Colonic mucosa (tissue), 4 donors: ENCODE measurements at regions not wholly inside any gene's neighbourhood (a gene's known extent, or its start where the extent isn't known, plus 50 kb on each side); places are given as distances from the start of the nearest gene placed in this dataset.

Experiments used
- DNase-seq: peaks from one replicate; pipeline ENCODE4 v3.0.0-alpha.2; 2020
- H3K27ac ChIP-seq: fragments of 200-600 bp; one replicate; pipeline ENCODE4 v1.8.0; 2021
- H3K27me3 ChIP-seq: fragments of 200-600 bp; one replicate; pipeline ENCODE4 v1.8.0; 2021
- H3K36me3 ChIP-seq: fragments of 200-600 bp; one replicate; pipeline ENCODE4 v1.8.0; 2021
- H3K4me1 ChIP-seq: fragments of 200-600 bp; one replicate; pipeline ENCODE4 v1.8.0; 2021; ENCODE audit warnings: mild to moderate bottlenecking
- H3K4me3 ChIP-seq: fragments of 200-600 bp; one replicate; pipeline ENCODE4 v1.8.0; 2021
- H3K9ac ChIP-seq, 2 donors: one replicate each; pipeline ENCODE4 v1.7.0; 2013; ENCODE audit warnings: control low read depth in 2 of 2, low read depth in 2 of 2, low read length in 2 of 2
- H3K9me3 ChIP-seq: fragments of 200-600 bp; one replicate; pipeline ENCODE4 v1.8.0; 2021
- CTCF ChIP-seq: fragments of 200-600 bp; IDR thresholded peaks from one replicate; pipeline ENCODE4 v1.8.0; 2022; ENCODE audit warnings: antibody characterized with exemption, mild to moderate bottlenecking
- intact Hi-C: fragments of 100-400 bp; cut with DNase I; formaldehyde crosslinking; loops from one replicate; pipeline ENCODE4 v1.14.1; 2022
- donor health status: healthy.
- donor health status: DM: no; HTN: no; CAD: no.
- donor health status: DM: no; HTN: no; CAD: no.

GRCh38 chr4:105025263-105026017, 121.2 kb upstream of the TET2 start:
- H3K36me3 ChIP-seq: no peaks in the 10 kb centered on the region
- DNase-seq: no peak
- H3K27me3 ChIP-seq: no peaks in the 10 kb centered on the region
- H3K9ac ChIP-seq: no peak overlapping the region
- no peaks in the 10 kb centered on the region for H3K4me1 ChIP-seq
- no peak overlapping the region for H3K27ac ChIP-seq
- H3K9me3 ChIP-seq: no peaks in the 10 kb centered on the region
- intact Hi-C loops: no loop called here
- TF ChIP-seq CTCF: no peak
- H3K4me3 ChIP-seq: no peak overlapping the region

- no peak overlapping the region for H3K4me3 ChIP-seq
- no peak for DNase-seq
- H3K27ac ChIP-seq: no peak overlapping the region
- H3K9me3 ChIP-seq: no peaks in the 10 kb centered on the region
- TF ChIP-seq CTCF: no peak
- H3K27me3 ChIP-seq: no peaks in the 10 kb centered on the region
- no peak overlapping the region for H3K9ac ChIP-seq
- intact Hi-C loops: no loop called here
- H3K4me1 ChIP-seq: no peaks in the 10 kb centered on the region
- no peaks in the 10 kb centered on the region for H3K36me3 ChIP-seq
Observed at GRCh38 chr4:105036991-105037390, 109.7 kb upstream of the TET2 start.

- Histone ChIP-seq H3K27ac (no peak overlapping the region), H3K9me3 (no peaks in the 10 kb centered on the region), H3K27me3 (no peaks in the 10 kb centered on the region), H3K36me3 (no peaks in the 10 kb centered on the region), H3K4me1 (no peaks in the 10 kb centered on the region), H3K4me3 (no peak overlapping the region), H3K9ac (no peak overlapping the region)
- TF ChIP-seq CTCF: no peak
- intact Hi-C loops: no loop called here
- no peak for DNase-seq
Observed at GRCh38 chr4:105042451-105042850, 104.2 kb upstream of the TET2 start.

GRCh38 chr4:105050896-105051295, 95.8 kb upstream of the TET2 start:
- no peak for DNase-seq
- H3K36me3 ChIP-seq: no peaks in the 10 kb centered on the region
- H3K9ac ChIP-seq: no peak overlapping the region
- intact Hi-C loops: no loop called here
- H3K4me3 ChIP-seq: no peak overlapping the region
- H3K4me1 ChIP-seq: no peaks in the 10 kb centered on the region
- no peaks in the 10 kb centered on the region for H3K9me3 ChIP-seq
- H3K27me3 ChIP-seq: no peaks in the 10 kb centered on the region
- no peak overlapping the region for H3K27ac ChIP-seq
- no peak for TF ChIP-seq CTCF

- no peak overlapping the region for H3K4me3 ChIP-seq
- H3K27me3 ChIP-seq: no peaks in the 10 kb centered on the region
- H3K9ac ChIP-seq: no peak overlapping the region
- no peak overlapping the region for H3K27ac ChIP-seq
- no peak for DNase-seq
- H3K9me3 ChIP-seq: no peaks in the 10 kb centered on the region
- H3K4me1 ChIP-seq: no peaks in the 10 kb centered on the region
- no peak for TF ChIP-seq CTCF
- H3K36me3 ChIP-seq: no peaks in the 10 kb centered on the region
- intact Hi-C loops: no loop called here
Observed at GRCh38 chr4:105057370-105058105, 89.1 kb upstream of the TET2 start.
